ENCODE measurements at regions not wholly inside any gene's neighbourhood (a gene's known extent, or its start where the extent isn't known, plus 50 kb on each side); places are given as distances from the start of the nearest gene placed in this dataset.
"Not testable (repeated sequence)": the region's sequence is repeated elsewhere in the genome, so short reads cannot be mapped to it uniquely, and the experiment has no call there.

DNA sequence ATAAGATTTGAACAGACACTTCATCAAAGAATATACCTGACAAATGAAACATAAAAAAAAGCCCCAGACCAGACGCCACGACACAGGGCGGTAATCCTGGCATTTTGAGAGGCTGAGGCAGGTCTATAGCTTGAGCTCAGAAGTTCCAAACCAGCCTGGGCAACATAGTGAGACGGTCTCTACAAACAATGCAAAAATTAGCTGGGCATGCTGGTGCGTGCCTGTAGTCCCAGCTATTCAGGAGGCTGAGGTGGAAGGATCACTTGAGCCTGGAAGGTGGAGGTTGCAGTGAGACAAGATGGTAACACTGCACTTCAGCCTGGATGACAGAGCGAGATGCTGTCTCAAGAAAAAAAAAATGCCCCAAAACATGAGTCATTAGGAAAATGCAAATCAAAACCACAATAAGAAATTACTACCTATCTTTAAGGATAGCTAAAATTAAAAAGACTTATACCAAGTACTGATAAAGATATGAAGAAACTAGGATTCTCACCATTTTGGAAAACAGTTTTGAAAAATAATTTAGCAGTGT is 91.7 kb upstream of the GRAMD1B start:
- no peak overlapping the region for H3K27ac ChIP-seq (ENCODE audit: low read length)
- DNase-seq = no peak
- TF ChIP-seq EZH2phosphoT487 (IDR thresholded peaks at IDR 0.05; ENCODE audit: low read length) (no peak), EZH2 (optimal IDR thresholded peaks at IDR 0.05; ENCODE audit: low read depth, low read length) (no peak)
- TF ChIP-seq, protein P1, sequence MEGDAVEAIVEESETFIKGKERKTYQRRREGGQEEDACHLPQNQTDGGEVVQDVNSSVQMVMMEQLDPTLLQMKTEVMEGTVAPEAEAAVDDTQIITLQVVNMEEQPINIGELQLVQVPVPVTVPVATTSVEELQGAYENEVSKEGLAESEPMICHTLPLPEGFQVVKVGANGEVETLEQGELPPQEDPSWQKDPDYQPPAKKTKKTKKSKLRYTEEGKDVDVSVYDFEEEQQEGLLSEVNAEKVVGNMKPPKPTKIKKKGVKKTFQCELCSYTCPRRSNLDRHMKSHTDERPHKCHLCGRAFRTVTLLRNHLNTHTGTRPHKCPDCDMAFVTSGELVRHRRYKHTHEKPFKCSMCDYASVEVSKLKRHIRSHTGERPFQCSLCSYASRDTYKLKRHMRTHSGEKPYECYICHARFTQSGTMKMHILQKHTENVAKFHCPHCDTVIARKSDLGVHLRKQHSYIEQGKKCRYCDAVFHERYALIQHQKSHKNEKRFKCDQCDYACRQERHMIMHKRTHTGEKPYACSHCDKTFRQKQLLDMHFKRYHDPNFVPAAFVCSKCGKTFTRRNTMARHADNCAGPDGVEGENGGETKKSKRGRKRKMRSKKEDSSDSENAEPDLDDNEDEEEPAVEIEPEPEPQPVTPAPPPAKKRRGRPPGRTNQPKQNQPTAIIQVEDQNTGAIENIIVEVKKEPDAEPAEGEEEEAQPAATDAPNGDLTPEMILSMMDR (IDR thresholded peaks at IDR 0.05; ENCODE audit: low read length) = no peak
- H3K79me2 ChIP-seq (ENCODE audit: low read length) = no peaks in the 10 kb centered on the region
- no peak overlapping the region for H3K4me3 ChIP-seq (ENCODE audit: low read length)
- no peak overlapping the region for H2AFZ ChIP-seq (ENCODE audit: low read length)
- H3K4me2 ChIP-seq (ENCODE audit: low read depth, low read length) = no peak overlapping the region
- H3F3A ChIP-seq (ENCODE audit: insufficient read depth, low read length) = no peaks in the 10 kb centered on the region
- H3K9me2 ChIP-seq (replicated peaks; ENCODE audit: insufficient read depth, low read length) = no peaks in the 10 kb centered on the region
- H4K20me1 ChIP-seq (ENCODE audit: insufficient read depth, low read length) = no peaks in the 10 kb centered on the region
- no peaks in the 10 kb centered on the region for H3K9me3 ChIP-seq (replicated peaks; ENCODE audit: insufficient read depth, low read length)
- H3K36me3 ChIP-seq (replicated peaks; ENCODE audit: insufficient read depth, low read length) = no peaks in the 10 kb centered on the region
- H3K4me1 ChIP-seq (ENCODE audit: low read length) = no peaks in the 10 kb centered on the region
- H3K9ac ChIP-seq (ENCODE audit: low read length) = no peak overlapping the region
- no peaks in the 10 kb centered on the region for H3K27me3 ChIP-seq (replicated peaks; ENCODE audit: insufficient read depth, low read length)

GRCh38 chr11:123334925-123335324 is 95.1 kb upstream of the GRAMD1B start:
- Histone ChIP-seq H3F3A (ENCODE audit: insufficient read depth, low read length) (no peaks in the 10 kb centered on the region), H3K4me1 (ENCODE audit: low read length) (no peaks in the 10 kb centered on the region), H3K27me3 (replicated peaks; ENCODE audit: insufficient read depth, low read length) (no peaks in the 10 kb centered on the region), H2AFZ (ENCODE audit: low read length) (no peak overlapping the region), H3K9me3 (replicated peaks; ENCODE audit: insufficient read depth, low read length) (no peaks in the 10 kb centered on the region), H4K20me1 (ENCODE audit: insufficient read depth, low read length) (no peaks in the 10 kb centered on the region), H3K4me2 (ENCODE audit: low read depth, low read length) (no peak overlapping the region), H3K79me2 (ENCODE audit: low read length) (no peaks in the 10 kb centered on the region), H3K27ac (ENCODE audit: low read length) (no peak overlapping the region), H3K9me2 (replicated peaks; ENCODE audit: insufficient read depth, low read length) (no peaks in the 10 kb centered on the region), H3K4me3 (ENCODE audit: low read length) (no peak overlapping the region), H3K36me3 (replicated peaks; ENCODE audit: insufficient read depth, low read length) (no peaks in the 10 kb centered on the region), H3K9ac (ENCODE audit: low read length) (no peak overlapping the region)
- DNase-seq = no peak
- TF ChIP-seq, protein P1 (IDR thresholded peaks at IDR 0.05; ENCODE audit: low read length) = no peak

- H2AFZ ChIP-seq (ENCODE audit: low read length); H3K27me3 ChIP-seq (replicated peaks; ENCODE audit: insufficient read depth, low read length): not testable (repeated sequence)
Measured at GRCh38 chr11:123332577-123332976, 97.5 kb upstream of the GRAMD1B start.

DNA sequence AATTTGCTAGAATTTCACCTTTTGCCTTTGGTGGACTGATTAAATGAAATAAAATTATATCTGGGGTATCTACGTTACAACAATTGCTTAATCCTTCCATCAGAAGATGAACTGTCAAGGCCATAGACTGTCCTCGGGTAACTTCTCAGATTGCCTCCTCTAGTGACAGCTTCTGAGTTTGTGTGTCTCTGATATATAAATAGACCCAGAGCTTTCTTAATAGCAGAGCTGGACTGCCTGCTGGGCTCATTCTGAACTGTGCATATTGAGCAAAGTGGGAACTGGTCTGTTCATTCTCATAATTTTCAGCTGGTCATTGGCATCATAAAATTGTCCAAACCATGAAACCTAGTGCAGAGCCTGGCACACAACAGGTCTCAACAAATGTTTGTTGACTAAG is 99.1 kb upstream of the GRAMD1B start:
- DNase-seq = no peak
- Histone ChIP-seq H3K9me2 (replicated peaks; ENCODE audit: insufficient read depth, low read length) (no peaks in the 10 kb centered on the region), H4K20me1 (ENCODE audit: insufficient read depth, low read length) (no peaks in the 10 kb centered on the region), H3K27ac (ENCODE audit: low read length) (no peak overlapping the region), H3K4me3 (ENCODE audit: low read length) (no peak overlapping the region), H3K27me3 (replicated peaks; ENCODE audit: insufficient read depth, low read length) (no peaks in the 10 kb centered on the region), H3K4me1 (ENCODE audit: low read length) (no peaks in the 10 kb centered on the region), H3K9me3 (replicated peaks; ENCODE audit: insufficient read depth, low read length) (no peaks in the 10 kb centered on the region), H3K79me2 (ENCODE audit: low read length) (no peaks in the 10 kb centered on the region), H3F3A (ENCODE audit: insufficient read depth, low read length) (no peaks in the 10 kb centered on the region), H2AFZ (ENCODE audit: low read length) (no peak overlapping the region), H3K36me3 (replicated peaks; ENCODE audit: insufficient read depth, low read length) (no peaks in the 10 kb centered on the region), H3K4me2 (ENCODE audit: low read depth, low read length) (no peak overlapping the region), H3K9ac (ENCODE audit: low read length) (no peak overlapping the region)
- TF ChIP-seq EZH2 (optimal IDR thresholded peaks at IDR 0.05; ENCODE audit: low read depth, low read length) (no peak), EZH2phosphoT487 (IDR thresholded peaks at IDR 0.05; ENCODE audit: low read length) (no peak)
- TF ChIP-seq, protein P1 (IDR thresholded peaks at IDR 0.05; ENCODE audit: low read length) = no peak

More at GRCh38 chr11:123332577-123332976, 97.5 kb upstream of the GRAMD1B start:
- not testable (repeated sequence) for H3K36me3 ChIP-seq (replicated peaks; ENCODE audit: insufficient read depth, low read length); DNase-seq; H4K20me1 ChIP-seq (ENCODE audit: insufficient read depth, low read length); H3K27ac ChIP-seq (ENCODE audit: low read length); H3K79me2 ChIP-seq (ENCODE audit: low read length); H3K4me2 ChIP-seq (ENCODE audit: low read depth, low read length); H3K9me3 ChIP-seq (replicated peaks; ENCODE audit: insufficient read depth, low read length); H3K9ac ChIP-seq (ENCODE audit: low read length); H3K9me2 ChIP-seq (replicated peaks; ENCODE audit: insufficient read depth, low read length); H3K4me1 ChIP-seq (ENCODE audit: low read length); H3F3A ChIP-seq (ENCODE audit: insufficient read depth, low read length); H3K4me3 ChIP-seq (ENCODE audit: low read length)

Measured in MM.1S (cell line).